PC-3 (cell line): ENCODE measurements at regions not wholly inside any gene's neighbourhood (a gene's known extent, or its start where the extent isn't known, plus 50 kb on each side); places are given as distances from the start of the nearest gene placed in this dataset.

Source experiments
- ATAC-seq: fragments of 200-7000 bp; cut with Tn5 transposase; 2 replicates; pipeline ENCODE4 v1.9.1; 2020; ENCODE audit warnings: mild to moderate bottlenecking, moderate library complexity
- BruUV-seq: library from RNA; stranded (reverse); fragments of 400-500 nt; replicated peaks from 2 replicates; lab custom pipeline; 2021; lab: Mats Ljungman, UMichigan
- CTCF ChIA-PET: fragments of 300-600 bp; sonication (Branson Sonifier 250); formaldehyde crosslinking; loops from one replicate; lab custom pipeline; 2022; ENCODE audit warnings: antibody characterized with exemption; lab: Charles Lee
- POLR2A ChIA-PET: fragments of 300-600 bp; sonication (Branson Sonifier 250); formaldehyde crosslinking; loops from one replicate; lab custom pipeline; 2022; ENCODE audit warnings: antibody characterized with exemption; ENCODE audit not compliant: unreplicated experiment; lab: Charles Lee
- DNase-seq: peaks from one replicate; pipeline ENCODE4 v3.0.0-alpha.2; 2015
- H2AFZ ChIP-seq: fragments of 300-600 bp; sonication (generic); 2 replicates; pipeline ENCODE4 v1.6.0; 2016; ENCODE audit warnings: antibody characterized with exemption, low read length
- H3F3A ChIP-seq: fragments of 300-600 bp; sonication (generic); one replicate; pipeline ENCODE4 v1.6.0; 2017; ENCODE audit warnings: antibody characterized with exemption, low read length, control low read depth, mild to moderate bottlenecking; ENCODE audit not compliant: unreplicated experiment
- H3K27ac ChIP-seq: fragments of 300-600 bp; sonication (generic); 2 replicates; pipeline ENCODE4 v1.5.1; 2016; ENCODE audit warnings: mild to moderate bottlenecking, low read length
- H3K27me3 ChIP-seq: fragments of 300-600 bp; sonication (generic); 2 replicates; pipeline ENCODE4 v1.6.1; 2016; ENCODE audit warnings: low read length, mixed read lengths
- H3K36me3 ChIP-seq: fragments of 300-600 bp; sonication (generic); 2 replicates; pipeline ENCODE4 v1.6.1; 2016; ENCODE audit warnings: low read depth, mixed run types, low read length, mixed read lengths
- H3K4me1 ChIP-seq: fragments of 300-600 bp; sonication (generic); 2 replicates; pipeline ENCODE4 v1.5.1; 2016; ENCODE audit warnings: low read length; ENCODE audit not compliant: insufficient read depth
- H3K4me2 ChIP-seq: fragments of 300-600 bp; sonication (generic); 2 replicates; pipeline ENCODE4 v1.6.0; 2016; ENCODE audit warnings: low read length
- H3K4me3 ChIP-seq: fragments of 300-600 bp; sonication (generic); 2 replicates; pipeline ENCODE4 v1.5.1; 2016; ENCODE audit warnings: mild to moderate bottlenecking, low read length, mixed read lengths
- H3K79me2 ChIP-seq: fragments of 300-600 bp; sonication (generic); 2 replicates; pipeline ENCODE4 v1.6.1; 2017; ENCODE audit warnings: low read length, mixed read lengths
- H3K9ac ChIP-seq: fragments of 300-600 bp; sonication (generic); 2 replicates; pipeline ENCODE4 v1.6.0; 2016; ENCODE audit warnings: mild to moderate bottlenecking, low read length
- H3K9me2 ChIP-seq: fragments of 300-600 bp; sonication (generic); replicated peaks from 2 replicates; pipeline ENCODE4 v1.6.1; 2016; ENCODE audit warnings: mixed run types, low read length, mixed read lengths
- H3K9me3 ChIP-seq: fragments of 300-600 bp; sonication (generic); 2 replicates; pipeline ENCODE4 v1.6.1; 2016; ENCODE audit warnings: low read length, mixed read lengths
- H4K20me1 ChIP-seq: fragments of 300-600 bp; sonication (generic); 2 replicates; pipeline ENCODE4 v1.6.1; 2016; ENCODE audit warnings: low read length, mixed read lengths
- EZH2 ChIP-seq: fragments of 300-600 bp; sonication (generic); IDR thresholded peaks from one replicate; pipeline ENCODE4 v1.6.1; 2017; ENCODE audit warnings: antibody characterized with exemption, mild to moderate bottlenecking, low read length; ENCODE audit not compliant: unreplicated experiment
- EZH2phosphoT487 ChIP-seq: fragments of 300-600 bp; sonication (generic); IDR thresholded peaks from 2 replicates; pipeline ENCODE4 v1.6.1; 2018; ENCODE audit warnings: mild to moderate bottlenecking, antibody characterized with exemption, low read length, borderline replicate concordance
- intact Hi-C: fragments of 100-400 bp; cut with micrococcal nuclease; formaldehyde crosslinking; loops from 2 replicates; pipeline ENCODE4 v1.9.0; 2023
- TF ChIP-seq, protein P1 (sequence below): fragments of 300-600 bp; sonication (generic); conservative IDR thresholded peaks from 2 replicates; pipeline ENCODE4 v1.5.1; 2017; ENCODE audit warnings: antibody characterized with exemption, low read depth, mild to moderate bottlenecking, low read length

DNA sequence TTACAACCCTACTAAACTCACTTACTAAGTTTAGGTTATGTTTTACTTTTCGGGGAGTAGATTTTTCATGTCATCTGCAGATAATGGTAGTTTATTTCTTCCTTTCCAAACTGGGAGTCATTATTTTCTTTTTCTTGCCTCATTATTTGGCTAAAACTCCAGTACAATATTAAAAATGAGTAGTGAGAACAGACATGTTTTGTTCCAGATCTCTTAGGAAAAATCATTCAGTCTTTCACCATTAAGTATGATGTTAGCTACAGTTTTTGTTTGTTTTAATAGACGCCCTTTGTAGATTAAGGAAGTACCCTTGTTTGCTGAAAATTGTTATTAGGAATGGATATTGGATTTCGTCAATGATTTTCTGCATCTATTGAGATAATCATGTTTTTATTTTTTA lies 472.0 kb upstream of the PAPPA start:
- Histone ChIP-seq H3K27ac (no peak overlapping the region), H3K4me1 (no peaks in the 10 kb centered on the region), H3F3A (no peaks in the 10 kb centered on the region), H3K36me3 (no peaks in the 10 kb centered on the region), H3K4me3 (no peak overlapping the region), H3K27me3 (no peaks in the 10 kb centered on the region), H3K9me3 (no peaks in the 10 kb centered on the region), H2AFZ (no peak overlapping the region), H4K20me1 (no peaks in the 10 kb centered on the region), H3K9ac (no peak overlapping the region), H3K9me2 (no peaks in the 10 kb centered on the region), H3K4me2 (no peak overlapping the region), H3K79me2 (no peaks in the 10 kb centered on the region)
- BruUV-seq = no TSS peak
- no peak for DNase-seq
- intact Hi-C loops = no loop called here
- CTCF ChIA-PET = no interaction called here
- TF ChIP-seq, protein P1, sequence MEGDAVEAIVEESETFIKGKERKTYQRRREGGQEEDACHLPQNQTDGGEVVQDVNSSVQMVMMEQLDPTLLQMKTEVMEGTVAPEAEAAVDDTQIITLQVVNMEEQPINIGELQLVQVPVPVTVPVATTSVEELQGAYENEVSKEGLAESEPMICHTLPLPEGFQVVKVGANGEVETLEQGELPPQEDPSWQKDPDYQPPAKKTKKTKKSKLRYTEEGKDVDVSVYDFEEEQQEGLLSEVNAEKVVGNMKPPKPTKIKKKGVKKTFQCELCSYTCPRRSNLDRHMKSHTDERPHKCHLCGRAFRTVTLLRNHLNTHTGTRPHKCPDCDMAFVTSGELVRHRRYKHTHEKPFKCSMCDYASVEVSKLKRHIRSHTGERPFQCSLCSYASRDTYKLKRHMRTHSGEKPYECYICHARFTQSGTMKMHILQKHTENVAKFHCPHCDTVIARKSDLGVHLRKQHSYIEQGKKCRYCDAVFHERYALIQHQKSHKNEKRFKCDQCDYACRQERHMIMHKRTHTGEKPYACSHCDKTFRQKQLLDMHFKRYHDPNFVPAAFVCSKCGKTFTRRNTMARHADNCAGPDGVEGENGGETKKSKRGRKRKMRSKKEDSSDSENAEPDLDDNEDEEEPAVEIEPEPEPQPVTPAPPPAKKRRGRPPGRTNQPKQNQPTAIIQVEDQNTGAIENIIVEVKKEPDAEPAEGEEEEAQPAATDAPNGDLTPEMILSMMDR = no peak
- TF ChIP-seq EZH2phosphoT487 = no peak
- POLR2A ChIA-PET = no interaction called here
- ATAC-seq = no peak

DNA sequence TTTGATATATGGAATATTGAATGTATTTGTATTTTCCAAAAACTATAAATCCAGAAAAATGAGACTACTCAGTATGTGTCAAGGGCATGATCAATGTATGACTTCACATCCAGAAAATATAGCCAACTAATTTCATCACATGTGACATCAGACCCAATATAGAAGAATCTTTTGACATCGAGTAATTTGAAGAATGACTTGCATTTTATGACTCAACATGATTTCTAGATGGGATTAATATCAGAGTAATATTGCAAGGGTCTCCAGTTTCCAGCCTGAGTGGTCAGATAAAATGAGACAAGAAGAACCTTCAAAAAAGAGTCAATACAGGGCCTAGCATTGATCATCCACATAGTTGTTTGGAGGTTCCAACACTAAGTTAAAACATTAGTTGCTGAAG lies 467.5 kb upstream of the PAPPA start:
- H3K9me2 ChIP-seq = no peaks in the 10 kb centered on the region
- H4K20me1 ChIP-seq = no peaks in the 10 kb centered on the region
- no peak for DNase-seq
- H3K9ac ChIP-seq = no peak overlapping the region
- ChIA-PET POLR2A (no interaction called here), CTCF (no interaction called here)
- peaks cover 9% of the 10 kb centered on the region for H3K4me1 ChIP-seq
- H3K4me2 ChIP-seq = no peak overlapping the region
- ATAC-seq = no peak
- no peaks in the 10 kb centered on the region for H3F3A ChIP-seq
- H3K79me2 ChIP-seq = no peaks in the 10 kb centered on the region
- H2AFZ ChIP-seq = no peak overlapping the region
- H3K27ac ChIP-seq = no peak overlapping the region
- no peaks in the 10 kb centered on the region for H3K36me3 ChIP-seq
- no peaks in the 10 kb centered on the region for H3K9me3 ChIP-seq
- no peak overlapping the region for H3K4me3 ChIP-seq
- no TSS peak for BruUV-seq
- TF ChIP-seq, protein P1 = no peak
- TF ChIP-seq EZH2phosphoT487 = no peak
- no peak for TF ChIP-seq EZH2
- no peaks in the 10 kb centered on the region for H3K27me3 ChIP-seq
- intact Hi-C loops = no loop called here

DNA sequence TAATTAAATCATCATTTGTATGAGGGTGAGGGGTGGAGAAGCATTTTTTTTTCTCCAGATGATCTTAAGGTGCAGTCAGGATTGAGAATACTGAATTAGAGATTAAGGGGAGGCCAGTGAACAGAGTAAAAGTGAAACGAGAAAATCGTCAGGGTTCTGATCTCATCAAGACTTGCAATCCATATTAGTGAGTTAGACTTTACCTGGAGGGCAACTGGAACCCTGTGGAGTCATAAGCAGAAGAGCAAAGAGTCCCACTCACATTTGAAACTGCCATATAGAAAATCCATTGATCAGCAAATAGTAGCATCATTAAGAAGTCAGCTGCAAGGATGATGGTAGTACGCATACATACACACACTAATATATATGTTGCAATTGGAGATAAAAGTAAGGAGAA lies 466.2 kb upstream of the PAPPA start:
- no peak overlapping the region for H3K4me3 ChIP-seq

More for the DNA sequence above, 466.2 kb upstream of the PAPPA start:
- H3K79me2 ChIP-seq = no peaks in the 10 kb centered on the region
- H3K4me1 ChIP-seq = peaks cover 21% of the 10 kb centered on the region
- no TSS peak for BruUV-seq
- TF ChIP-seq EZH2phosphoT487 (no peak), EZH2 (no peak)
- TF ChIP-seq, protein P1 = no peak
- no peak overlapping the region for H3K9ac ChIP-seq
- H3K27me3 ChIP-seq = no peaks in the 10 kb centered on the region
- H3F3A ChIP-seq = no peaks in the 10 kb centered on the region
- H3K9me3 ChIP-seq = no peaks in the 10 kb centered on the region
- H3K27ac ChIP-seq = no peak overlapping the region
- ChIA-PET POLR2A (no interaction called here), CTCF (no interaction called here)
- ATAC-seq (no peak), DNase-seq (no peak)
- H4K20me1 ChIP-seq = no peaks in the 10 kb centered on the region
- H2AFZ ChIP-seq = no peak overlapping the region
- no peaks in the 10 kb centered on the region for H3K36me3 ChIP-seq
- no peak overlapping the region for H3K4me2 ChIP-seq
- intact Hi-C loops = no loop called here
- no peaks in the 10 kb centered on the region for H3K9me2 ChIP-seq
